ENCODE measurements at regions not wholly inside any gene's neighbourhood (a gene's known extent, or its start where the extent isn't known, plus 50 kb on each side); places are given as distances from the start of the nearest gene placed in this dataset.
"Not testable (repeated sequence)": the region's sequence is repeated elsewhere in the genome, so short reads cannot be mapped to it uniquely, and the experiment has no call there.

GRCh38 chr6:167211881-167212712 lies 54.3 kb upstream of the GPR31 start:
- no peak overlapping the region for H3K4me3 Mint-ChIP-seq (ENCODE audit: low read depth, unreplicated experiment)
- H3K36me3 Mint-ChIP-seq (ENCODE audit: insufficient read depth, unreplicated experiment): no peaks in the 10 kb centered on the region
- no TSS peak for BruUV-seq (replicated peaks)
- TF ChIP-seq CTCF (IDR thresholded peaks at IDR 0.05; ENCODE audit: unreplicated experiment): no peak
- intact Hi-C loops (cut with micrococcal nuclease; ENCODE audit: unreplicated experiment): no loop called here
- H3K9me3 Mint-ChIP-seq (ENCODE audit: low read depth, unreplicated experiment): no peaks in the 10 kb centered on the region
- H3K27ac Mint-ChIP-seq (ENCODE audit: unreplicated experiment): no peak overlapping the region
- H3K27me3 Mint-ChIP-seq (ENCODE audit: unreplicated experiment): peaks cover 56% of the 10 kb centered on the region
- DNase-seq: no peak
- CTCF ChIA-PET: interaction anchor here (0.7 kb wide), 1 partner anchor 59 kb away, joined by 3 read pairs; no protein-coding TSS in a partner anchor
- H3K4me1 Mint-ChIP-seq (ENCODE audit: low read depth, unreplicated experiment): no peaks in the 10 kb centered on the region

- no TSS peak for BruUV-seq (replicated peaks)
- H3K9me3 Mint-ChIP-seq (ENCODE audit: low read depth, unreplicated experiment): no peaks in the 10 kb centered on the region
- intact Hi-C loops (cut with micrococcal nuclease; ENCODE audit: unreplicated experiment): no loop called here
- H3K4me1 Mint-ChIP-seq (ENCODE audit: low read depth, unreplicated experiment): no peaks in the 10 kb centered on the region
- no peak overlapping the region for H3K4me3 Mint-ChIP-seq (ENCODE audit: low read depth, unreplicated experiment)
- H3K27me3 Mint-ChIP-seq (ENCODE audit: unreplicated experiment): peaks cover 51% of the 10 kb centered on the region
- no peak for DNase-seq
- CTCF ChIA-PET: no interaction called here
- H3K36me3 Mint-ChIP-seq (ENCODE audit: insufficient read depth, unreplicated experiment): no peaks in the 10 kb centered on the region
- TF ChIP-seq CTCF (IDR thresholded peaks at IDR 0.05; ENCODE audit: unreplicated experiment): no peak
- H3K27ac Mint-ChIP-seq (ENCODE audit: unreplicated experiment): no peak overlapping the region
Measured at GRCh38 chr6:167212713-167213005, 54.9 kb upstream of the GPR31 start.

GRCh38 chr6:167214206-167214605 lies 56.4 kb upstream of the GPR31 start:
- H3K27ac Mint-ChIP-seq (ENCODE audit: unreplicated experiment): no peak overlapping the region
- intact Hi-C loops (cut with micrococcal nuclease; ENCODE audit: unreplicated experiment): no loop called here
- no peak for DNase-seq
- no peak overlapping the region for H3K4me3 Mint-ChIP-seq (ENCODE audit: low read depth, unreplicated experiment)
- BruUV-seq (replicated peaks): no TSS peak
- H3K9me3 Mint-ChIP-seq (ENCODE audit: low read depth, unreplicated experiment): no peaks in the 10 kb centered on the region
- no peaks in the 10 kb centered on the region for H3K36me3 Mint-ChIP-seq (ENCODE audit: insufficient read depth, unreplicated experiment)
- peaks cover 35% of the 10 kb centered on the region for H3K27me3 Mint-ChIP-seq (ENCODE audit: unreplicated experiment)
- no peak for TF ChIP-seq CTCF (IDR thresholded peaks at IDR 0.05; ENCODE audit: unreplicated experiment)
- no peaks in the 10 kb centered on the region for H3K4me1 Mint-ChIP-seq (ENCODE audit: low read depth, unreplicated experiment)
- CTCF ChIA-PET: no interaction called here

GRCh38 chr6:167215429-167216250 lies 57.9 kb upstream of the GPR31 start:
- intact Hi-C loops (cut with micrococcal nuclease; ENCODE audit: unreplicated experiment); BruUV-seq (replicated peaks); H3K4me1 Mint-ChIP-seq (ENCODE audit: low read depth, unreplicated experiment); DNase-seq; H3K27ac Mint-ChIP-seq (ENCODE audit: unreplicated experiment); H3K36me3 Mint-ChIP-seq (ENCODE audit: insufficient read depth, unreplicated experiment); H3K9me3 Mint-ChIP-seq (ENCODE audit: low read depth, unreplicated experiment); H3K4me3 Mint-ChIP-seq (ENCODE audit: low read depth, unreplicated experiment): not testable (repeated sequence)
- CTCF ChIA-PET: interaction anchor here (0.6 to 1.1 kb wide), 2 partner anchors 73 to 135 kb away, joined by 4 to 9 read pairs; no protein-coding TSS in a partner anchor
- peaks cover 21% of the 10 kb centered on the region for H3K27me3 Mint-ChIP-seq (ENCODE audit: unreplicated experiment)

GRCh38 chr6:167216390-167217050 lies 58.7 kb upstream of the GPR31 start:
- peaks cover 21% of the 10 kb centered on the region for H3K27me3 Mint-ChIP-seq (ENCODE audit: unreplicated experiment)
- H3K27ac Mint-ChIP-seq (ENCODE audit: unreplicated experiment); intact Hi-C loops (cut with micrococcal nuclease; ENCODE audit: unreplicated experiment); DNase-seq; BruUV-seq (replicated peaks); H3K4me1 Mint-ChIP-seq (ENCODE audit: low read depth, unreplicated experiment); H3K9me3 Mint-ChIP-seq (ENCODE audit: low read depth, unreplicated experiment); H3K36me3 Mint-ChIP-seq (ENCODE audit: insufficient read depth, unreplicated experiment); H3K4me3 Mint-ChIP-seq (ENCODE audit: low read depth, unreplicated experiment): not testable (repeated sequence)
- CTCF ChIA-PET: interaction anchor here (1.1 kb wide), 1 partner anchor 72 kb away, joined by 4 read pairs; no protein-coding TSS in a partner anchor

GRCh38 chr6:167217073-167217472 lies 59.3 kb upstream of the GPR31 start:
- H3K9me3 Mint-ChIP-seq (ENCODE audit: low read depth, unreplicated experiment); DNase-seq; BruUV-seq (replicated peaks); CTCF ChIA-PET; intact Hi-C loops (cut with micrococcal nuclease; ENCODE audit: unreplicated experiment); H3K4me1 Mint-ChIP-seq (ENCODE audit: low read depth, unreplicated experiment); H3K27ac Mint-ChIP-seq (ENCODE audit: unreplicated experiment); H3K4me3 Mint-ChIP-seq (ENCODE audit: low read depth, unreplicated experiment); H3K36me3 Mint-ChIP-seq (ENCODE audit: insufficient read depth, unreplicated experiment): not testable (repeated sequence)
- H3K27me3 Mint-ChIP-seq (ENCODE audit: unreplicated experiment): peaks cover 17% of the 10 kb centered on the region
